OCI-LY7 (cell line): ENCODE measurements at regions not wholly inside any gene's neighbourhood (a gene's known extent, or its start where the extent isn't known, plus 50 kb on each side); places are given as distances from the start of the nearest gene placed in this dataset.
A peak's percentile ranks its signal among the peaks of the same experiment; 100 is the strongest.

Source experiments
- BruUV-seq: library from RNA; stranded (reverse); fragments of 400-500 nt; replicated peaks from 2 replicates; lab custom pipeline; 2021; lab: Mats Ljungman, UMichigan
- CTCF ChIA-PET: fragments of 300-600 bp; sonication (Branson Sonifier 250); formaldehyde crosslinking; loops from one replicate; lab custom pipeline; 2022; ENCODE audit warnings: antibody characterized with exemption; ENCODE audit not compliant: unreplicated experiment; lab: Charles Lee
- POLR2A ChIA-PET: fragments of 300-600 bp; sonication (Branson Sonifier 250); formaldehyde crosslinking; loops from one replicate; lab custom pipeline; 2022; ENCODE audit warnings: antibody characterized with exemption; lab: Charles Lee
- DNase-seq: peaks from one replicate; pipeline ENCODE4 v3.0.0-alpha.2; 2015; ENCODE audit warnings: low spot score
- H2AFZ ChIP-seq: fragments of 200-600 bp; sonication (generic), shearing (Covaris generic); 2 replicates; pipeline ENCODE4 v1.6.1; 2014; ENCODE audit warnings: mild to moderate bottlenecking, antibody characterized with exemption, low read length, moderate library complexity
- H3K27ac ChIP-seq: fragments of 200-600 bp; sonication (generic); 2 replicates; pipeline ENCODE4 v1.5.1; 2014; ENCODE audit warnings: mixed run types, low read depth, mild to moderate bottlenecking, moderate library complexity, low read length, inconsistent platforms; ENCODE audit not compliant: poor library complexity, severe bottlenecking
- H3K36me3 ChIP-seq: fragments of 200-600 bp; sonication (generic); 2 replicates; pipeline ENCODE4 v1.6.1; 2014; ENCODE audit warnings: mild to moderate bottlenecking, antibody characterized with exemption, low read length, moderate library complexity, mixed read lengths; ENCODE audit not compliant: insufficient read depth
- H3K4me1 ChIP-seq: fragments of 200-600 bp; sonication (generic); 2 replicates; pipeline ENCODE4 v1.5.1; 2014; ENCODE audit warnings: mild to moderate bottlenecking, low read length; ENCODE audit not compliant: insufficient read depth, poor library complexity, severe bottlenecking
- H3K4me2 ChIP-seq: fragments of 200-600 bp; sonication (generic); 2 replicates; pipeline ENCODE4 v1.6.1; 2014; ENCODE audit warnings: mild to moderate bottlenecking, low read length
- H3K4me3 ChIP-seq: fragments of 200-600 bp; sonication (generic); 2 replicates; pipeline ENCODE4 v1.5.1; 2014; ENCODE audit warnings: mild to moderate bottlenecking, low read depth, low read length; ENCODE audit not compliant: poor library complexity, severe bottlenecking
- H3K79me2 ChIP-seq: fragments of 200-600 bp; sonication (generic); 2 replicates; pipeline ENCODE4 v1.6.1; 2016; ENCODE audit warnings: low read depth, mild to moderate bottlenecking, low read length, moderate library complexity, mixed read lengths; ENCODE audit not compliant: insufficient read depth
- H3K9me2 ChIP-seq: fragments of 200-600 bp; sonication (generic); 2 replicates; pipeline ENCODE4 v1.6.1; 2016; ENCODE audit warnings: mild to moderate bottlenecking, low read length, mixed read lengths; ENCODE audit not compliant: insufficient read depth
- H3K9me3 ChIP-seq: fragments of 200-600 bp; sonication (generic); 2 replicates; pipeline ENCODE4 v1.6.1; 2014; ENCODE audit warnings: mild to moderate bottlenecking, mixed run types, low read length, mixed read lengths
- H4K20me1 ChIP-seq: fragments of 200-600 bp; sonication (generic); 2 replicates; pipeline ENCODE4 v1.6.1; 2014; ENCODE audit warnings: mild to moderate bottlenecking, antibody characterized with exemption, low read length, moderate library complexity, mixed read lengths; ENCODE audit not compliant: insufficient read depth
- CTCF ChIP-seq: fragments of 200-600 bp; sonication (generic); conservative IDR thresholded peaks from 2 replicates; pipeline ENCODE4 v1.5.1; 2014; ENCODE audit warnings: mild to moderate bottlenecking, antibody characterized with exemption, low read length, moderate library complexity, mixed read lengths
- EZH2phosphoT487 ChIP-seq: fragments of 200-600 bp; sonication (generic); IDR thresholded peaks from 2 replicates; pipeline ENCODE4 v1.6.1; 2018; ENCODE audit warnings: low read depth, borderline replicate concordance, mild to moderate bottlenecking, mixed run types, antibody characterized with exemption, low read length, moderate library complexity, mixed read lengths
- intact Hi-C: fragments of 100-400 bp; cut with micrococcal nuclease; formaldehyde crosslinking; loops from one replicate; pipeline ENCODE4 v1.10.0; 2022; ENCODE audit not compliant: unreplicated experiment

- intact Hi-C loops = no loop called here
- no peak overlapping the region for H3K27ac ChIP-seq
- H3K9me3 ChIP-seq = 0 out of 2 replicates have a peak, but pooled peaks cover 4% of the 10 kb centered on the region
- DNase-seq = no peak
- H3K79me2 ChIP-seq = no peaks in the 10 kb centered on the region
- BruUV-seq = no TSS peak
- no peak overlapping the region for H3K4me3 ChIP-seq
- no peaks in the 10 kb centered on the region for H3K9me2 ChIP-seq
- H3K36me3 ChIP-seq = no peaks in the 10 kb centered on the region
- H3K4me1 ChIP-seq = no peaks in the 10 kb centered on the region
- no peak for TF ChIP-seq CTCF
- no peak for TF ChIP-seq EZH2phosphoT487
- POLR2A ChIA-PET = interaction anchor here (0.5 to 0.6 kb wide), 3 partner anchors 8 to 1613 kb away, joined by 3 read pairs; no protein-coding TSS in a partner anchor
- H3K4me2 ChIP-seq = no peak overlapping the region
- CTCF ChIA-PET = no interaction called here
- peak overlapping the region; percentile 30; the same call in 1 of the 2 replicates for H2AFZ ChIP-seq
- no peaks in the 10 kb centered on the region for H4K20me1 ChIP-seq
These were observed 362.3 kb downstream of the MYCN start for GRCh38 chr2:16302431-16303272.

- no peaks in the 10 kb centered on the region for H3K4me1 ChIP-seq
- 0 out of 2 replicates have a peak, but pooled peaks cover 4% of the 10 kb centered on the region for H3K9me3 ChIP-seq
- no TSS peak for BruUV-seq
- H3K4me3 ChIP-seq = no peak overlapping the region
- CTCF ChIA-PET = no interaction called here
- H3K36me3 ChIP-seq = no peaks in the 10 kb centered on the region
- no peaks in the 10 kb centered on the region for H4K20me1 ChIP-seq
- no peaks in the 10 kb centered on the region for H3K79me2 ChIP-seq
- no peak overlapping the region for H3K27ac ChIP-seq
- no peak overlapping the region for H2AFZ ChIP-seq
- intact Hi-C loops = no loop called here
- H3K4me2 ChIP-seq = no peak overlapping the region
- POLR2A ChIA-PET = interaction anchor here (0.6 kb wide), 2 partner anchors 9 to 1614 kb away, joined by 3 read pairs; no protein-coding TSS in a partner anchor
- no peak for TF ChIP-seq CTCF
- no peak for TF ChIP-seq EZH2phosphoT487
- no peaks in the 10 kb centered on the region for H3K9me2 ChIP-seq
- DNase-seq = no peak
These were observed 361.6 kb downstream of the MYCN start for GRCh38 chr2:16301961-16302360.

DNA sequence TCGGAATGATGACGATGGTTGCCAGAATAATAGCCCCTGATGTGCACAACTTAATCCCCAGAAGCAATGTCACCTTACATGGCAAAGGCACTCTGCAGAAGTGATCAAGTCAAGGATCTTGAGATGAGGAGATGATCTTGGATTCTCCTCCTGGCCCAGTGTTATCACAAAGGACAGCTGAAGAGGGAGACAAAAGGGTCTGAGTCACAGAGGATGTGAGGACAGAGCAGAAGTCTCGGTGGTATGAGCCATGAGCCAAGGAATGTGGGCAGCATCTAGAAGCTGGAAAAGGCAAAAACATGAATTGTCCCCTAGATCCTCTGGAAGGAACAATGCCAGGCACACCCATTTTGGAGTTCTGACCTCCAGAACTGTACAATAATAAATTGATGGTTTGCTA, 358.5 kb downstream of the MYCN start:
- Histone ChIP-seq H3K79me2 (no peaks in the 10 kb centered on the region), H4K20me1 (no peaks in the 10 kb centered on the region), H3K36me3 (no peaks in the 10 kb centered on the region), H3K9me2 (no peaks in the 10 kb centered on the region), H3K4me1 (no peaks in the 10 kb centered on the region), H3K4me3 (no peak overlapping the region), H3K27ac (no peak overlapping the region), H3K4me2 (no peak overlapping the region), H3K9me3 (0 out of 2 replicates have a peak, but pooled peaks cover 4% of the 10 kb centered on the region), H2AFZ (no peak overlapping the region)
- TF ChIP-seq EZH2phosphoT487 = no peak
- TF ChIP-seq CTCF = no peak
- intact Hi-C loops = no loop called here
- no TSS peak for BruUV-seq
- ChIA-PET CTCF (no interaction called here), POLR2A (interaction anchor here (0.7 kb wide), 1 partner anchor 751 kb away, joined by 4 read pairs; no protein-coding TSS in a partner anchor)
- DNase-seq = no peak
